ENCODE measurements at regions not wholly inside any gene's neighbourhood (a gene's known extent, or its start where the extent isn't known, plus 50 kb on each side); places are given as distances from the start of the nearest gene placed in this dataset.

DNA sequence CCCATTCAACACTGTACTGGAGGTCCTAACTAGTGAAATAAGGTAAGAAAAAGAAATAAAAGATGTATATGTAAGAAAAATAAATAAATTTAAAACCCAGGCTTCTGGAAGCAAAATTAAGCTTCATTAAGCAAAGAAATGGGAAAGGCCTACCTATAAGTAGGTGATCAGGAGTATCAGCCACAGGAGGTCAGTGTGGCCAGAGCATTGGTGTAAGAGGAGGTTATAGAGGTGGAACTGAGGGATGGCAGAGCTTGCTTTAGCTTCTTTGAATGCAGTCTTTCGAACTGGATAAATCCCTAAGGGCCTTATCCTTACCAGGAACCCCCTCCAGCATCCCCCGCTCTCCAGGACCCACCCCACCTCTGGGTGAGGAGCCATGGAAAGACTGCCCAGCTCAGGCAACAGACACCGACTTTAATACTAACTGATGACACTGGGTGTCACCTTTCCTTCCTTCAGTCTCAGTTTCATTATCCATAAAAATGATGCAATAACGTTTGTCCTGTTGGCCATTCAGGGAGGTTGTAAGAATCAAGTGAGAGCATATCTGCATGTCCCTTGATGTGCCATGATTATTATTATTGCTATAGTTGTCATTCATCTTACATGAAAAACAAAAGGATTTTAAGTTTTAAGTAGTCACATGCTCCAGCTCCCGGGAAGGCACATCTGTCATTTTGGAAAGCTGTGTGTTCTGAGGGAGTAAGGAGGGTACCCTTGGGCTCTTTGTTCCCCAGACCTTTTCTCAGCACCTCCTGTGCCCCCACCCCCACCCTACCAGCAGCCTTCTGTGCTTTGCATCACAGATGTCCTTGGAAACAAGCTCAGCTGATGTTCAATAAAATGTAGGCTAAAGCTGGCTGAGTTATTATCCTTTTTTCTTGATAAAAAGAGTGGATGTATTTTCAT, 50.8 kb upstream of the CTNNA1 start:
- no peak for TF ChIP-seq EZH2 (IDR thresholded peaks at IDR 0.05; ENCODE audit: insufficient read depth, low read length)
- TF ChIP-seq, protein P1, sequence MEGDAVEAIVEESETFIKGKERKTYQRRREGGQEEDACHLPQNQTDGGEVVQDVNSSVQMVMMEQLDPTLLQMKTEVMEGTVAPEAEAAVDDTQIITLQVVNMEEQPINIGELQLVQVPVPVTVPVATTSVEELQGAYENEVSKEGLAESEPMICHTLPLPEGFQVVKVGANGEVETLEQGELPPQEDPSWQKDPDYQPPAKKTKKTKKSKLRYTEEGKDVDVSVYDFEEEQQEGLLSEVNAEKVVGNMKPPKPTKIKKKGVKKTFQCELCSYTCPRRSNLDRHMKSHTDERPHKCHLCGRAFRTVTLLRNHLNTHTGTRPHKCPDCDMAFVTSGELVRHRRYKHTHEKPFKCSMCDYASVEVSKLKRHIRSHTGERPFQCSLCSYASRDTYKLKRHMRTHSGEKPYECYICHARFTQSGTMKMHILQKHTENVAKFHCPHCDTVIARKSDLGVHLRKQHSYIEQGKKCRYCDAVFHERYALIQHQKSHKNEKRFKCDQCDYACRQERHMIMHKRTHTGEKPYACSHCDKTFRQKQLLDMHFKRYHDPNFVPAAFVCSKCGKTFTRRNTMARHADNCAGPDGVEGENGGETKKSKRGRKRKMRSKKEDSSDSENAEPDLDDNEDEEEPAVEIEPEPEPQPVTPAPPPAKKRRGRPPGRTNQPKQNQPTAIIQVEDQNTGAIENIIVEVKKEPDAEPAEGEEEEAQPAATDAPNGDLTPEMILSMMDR (IDR thresholded peaks at IDR 0.05; ENCODE audit: insufficient read depth, low read depth, low read length) = no peak
